HEK293 (cell line): ENCODE measurements at regions not wholly inside any gene's neighbourhood (a gene's known extent, or its start where the extent isn't known, plus 50 kb on each side); places are given as distances from the start of the nearest gene placed in this dataset.
"Not testable (repeated sequence)": the region's sequence is repeated elsewhere in the genome, so short reads cannot be mapped to it uniquely, and the experiment has no call there.

ENCODE experiments used
- CTCF ChIA-PET: fragments of 350-600 bp; formaldehyde crosslinking; extraction: SDS; loops from one replicate; lab custom pipeline; 2021; ENCODE audit warnings: antibody characterized with exemption; lab: Yijun Ruan, JAX
- POLR2A ChIA-PET: fragments of 300-600 bp; formaldehyde crosslinking; extraction: SDS; loops from one replicate; lab custom pipeline; 2020; ENCODE audit warnings: antibody characterized with exemption, inconsistent platforms; lab: Yijun Ruan, JAX
- H3K27ac ChIP-seq: fragments of 200-500 bp; sonication (Bioruptor generic); 2 replicates; pipeline ENCODE4 v1.5.1; 2014; ENCODE audit warnings: low read depth, low read length, control low read depth, inconsistent platforms; ENCODE audit errors: extremely low read depth
- H3K36me3 ChIP-seq, 2 experiments: fragments of 200-500 bp in 1 of 2; sonication (Bioruptor generic) in 1 of 2; 1 replicate in 1 of 2; 2 replicates in 1 of 2; pipeline ENCODE4 v1.5.1; 2014 to 2017; ENCODE audit warnings: inconsistent platforms in 2 of 2, low read length in 2 of 2; ENCODE audit not compliant: control insufficient read depth in 2 of 2, insufficient read depth in 1 of 2
- H3K4me1 ChIP-seq: fragments of 200-500 bp; sonication (Bioruptor generic); 2 replicates; pipeline ENCODE4 v1.5.1; 2014; ENCODE audit warnings: mild to moderate bottlenecking, low read length, inconsistent platforms; ENCODE audit not compliant: control insufficient read depth, insufficient read depth
- H3K4me3 ChIP-seq: 2 replicates; pipeline ENCODE4 v1.5.1; 2011; ENCODE audit warnings: low read depth, mild to moderate bottlenecking, control low read depth, low read length, moderate library complexity
- H3K9me3 ChIP-seq: fragments of 200-500 bp; sonication (Bioruptor generic); 2 replicates; pipeline ENCODE4 v1.5.1; 2014; ENCODE audit warnings: low read depth, low read length, inconsistent platforms; ENCODE audit not compliant: control insufficient read depth, insufficient read depth
- MYNN ChIP-seq: fragments of 450-650 bp; formaldehyde crosslinking; IDR thresholded peaks from 2 replicates; pipeline ENCODE4 v1.5.1; 2016; ENCODE audit warnings: missing biosample characterization, missing genetic modification characterization, borderline replicate concordance
- OVOL3 ChIP-seq: fragments of 450-650 bp; formaldehyde crosslinking; IDR thresholded peaks from 2 replicates; pipeline ENCODE4 v1.5.1; 2016; ENCODE audit warnings: missing biosample characterization, missing genetic modification characterization
- ZBTB6 ChIP-seq: fragments of 450-650 bp; formaldehyde crosslinking; IDR thresholded peaks from 2 replicates; pipeline ENCODE4 v1.5.1; 2017; ENCODE audit warnings: missing biosample characterization, missing genetic modification characterization
- ZFP69B ChIP-seq: fragments of 450-650 bp; formaldehyde crosslinking; IDR thresholded peaks from 2 replicates; pipeline ENCODE4 v1.5.1; 2016; ENCODE audit warnings: missing biosample characterization, missing genetic modification characterization
- ZNF157 ChIP-seq: fragments of 450-650 bp; formaldehyde crosslinking; IDR thresholded peaks from 2 replicates; pipeline ENCODE4 v1.5.1; 2016; ENCODE audit warnings: missing biosample characterization, missing genetic modification characterization
- ZNF24 ChIP-seq: fragments of 450-650 bp; formaldehyde crosslinking; IDR thresholded peaks from 2 replicates; pipeline ENCODE4 v1.5.1; 2016; ENCODE audit warnings: missing biosample characterization, missing genetic modification characterization
- ZNF311 ChIP-seq: fragments of 450-650 bp; formaldehyde crosslinking; IDR thresholded peaks from 2 replicates; pipeline ENCODE4 v1.5.1; 2017; ENCODE audit warnings: missing biosample characterization, missing genetic modification characterization, borderline replicate concordance
- ZNF48 ChIP-seq: fragments of 450-650 bp; formaldehyde crosslinking; IDR thresholded peaks from 2 replicates; pipeline ENCODE4 v1.5.1; 2016; ENCODE audit warnings: missing biosample characterization, missing genetic modification characterization
- ZNF555 ChIP-seq: fragments of 450-650 bp; formaldehyde crosslinking; conservative IDR thresholded peaks from 2 replicates; pipeline ENCODE4 v1.5.1; 2017; ENCODE audit warnings: missing biosample characterization, mild to moderate bottlenecking, missing genetic modification characterization, inconsistent platforms
- ZNF560 ChIP-seq: fragments of 450-650 bp; formaldehyde crosslinking; IDR thresholded peaks from 2 replicates; pipeline ENCODE4 v1.5.1; 2017; ENCODE audit warnings: missing biosample characterization, missing genetic modification characterization, borderline replicate concordance
- ZNF624 ChIP-seq: fragments of 450-650 bp; formaldehyde crosslinking; IDR thresholded peaks from 2 replicates; pipeline ENCODE4 v1.5.1; 2017; ENCODE audit warnings: missing biosample characterization, missing genetic modification characterization
- ZNF626 ChIP-seq: fragments of 450-650 bp; sonication (Bioruptor Pico); formaldehyde crosslinking; IDR thresholded peaks from 2 replicates; pipeline ENCODE4 v1.5.1; 2018; ENCODE audit warnings: missing biosample characterization, missing genetic modification characterization, inconsistent platforms
- ZNF629 ChIP-seq: fragments of 450-650 bp; formaldehyde crosslinking; IDR thresholded peaks from 2 replicates; pipeline ENCODE4 v1.5.1; 2017; ENCODE audit warnings: missing biosample characterization, missing genetic modification characterization
- ZNF654 ChIP-seq: fragments of 450-650 bp; formaldehyde crosslinking; IDR thresholded peaks from 2 replicates; pipeline ENCODE4 v1.5.1; 2016; ENCODE audit warnings: low read depth, missing biosample characterization, missing genetic modification characterization
- ZNF768 ChIP-seq: fragments of 450-650 bp; formaldehyde crosslinking; IDR thresholded peaks from 2 replicates; pipeline ENCODE4 v1.5.1; 2018; ENCODE audit warnings: missing biosample characterization, mild to moderate bottlenecking, missing genetic modification characterization
- ZNF776 ChIP-seq: fragments of 450-650 bp; formaldehyde crosslinking; IDR thresholded peaks from 2 replicates; pipeline ENCODE4 v1.5.0; 2017; ENCODE audit warnings: missing biosample characterization, missing genetic modification characterization, borderline replicate concordance
- ZSCAN23 ChIP-seq: fragments of 450-650 bp; formaldehyde crosslinking; IDR thresholded peaks from 2 replicates; pipeline ENCODE4 v1.5.1; 2016; ENCODE audit warnings: missing biosample characterization, missing genetic modification characterization
- ZXDB ChIP-seq: fragments of 450-650 bp; formaldehyde crosslinking; IDR thresholded peaks from 2 replicates; pipeline ENCODE4 v1.5.1; 2016; ENCODE audit warnings: missing biosample characterization, missing genetic modification characterization
- TF ChIP-seq, protein P1 (sequence below): fragments of 450-650 bp; formaldehyde crosslinking; IDR thresholded peaks from 2 replicates; pipeline ENCODE4 v1.5.1; 2016; ENCODE audit warnings: missing biosample characterization, missing genetic modification characterization
- TF ChIP-seq, protein P2 (sequence below): sonication (generic); formaldehyde crosslinking; IDR thresholded peaks from 2 replicates; pipeline ENCODE4 v1.8.1; 2022; ENCODE audit warnings: mild to moderate bottlenecking, moderate library complexity, missing genetic modification reagents
- TF ChIP-seq, protein P3 (sequence below): fragments of 450-650 bp; formaldehyde crosslinking; IDR thresholded peaks from 2 replicates; pipeline ENCODE4 v1.5.1; 2017; ENCODE audit warnings: missing biosample characterization, missing genetic modification characterization
- TF ChIP-seq, protein P4 (sequence below): fragments of 450-650 bp; formaldehyde crosslinking; IDR thresholded peaks from 2 replicates; pipeline ENCODE4 v1.5.1; 2016; ENCODE audit warnings: missing biosample characterization, missing genetic modification characterization

DNA sequence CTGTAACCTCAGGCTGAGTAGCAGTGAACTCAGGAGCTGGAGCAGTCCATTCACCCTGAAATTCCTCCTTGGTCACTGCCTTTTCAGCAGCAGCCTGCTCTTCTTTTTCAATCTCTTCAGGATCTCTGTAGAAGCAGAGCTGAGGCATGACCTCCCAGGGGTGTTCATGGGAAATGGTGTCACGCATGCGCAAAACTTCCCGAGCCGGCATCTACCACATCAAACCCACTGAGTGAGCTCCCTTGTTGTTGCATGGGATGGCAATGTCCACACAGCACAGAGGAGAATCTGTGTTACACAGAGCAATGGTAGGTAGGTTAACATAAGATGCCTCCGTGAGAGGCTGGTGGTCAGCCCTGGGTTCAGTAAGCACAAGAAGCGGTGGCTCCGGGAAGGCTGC lies 355.8 kb upstream of the PSMD7 start:
- H3K4me1 ChIP-seq, H3K36me3 ChIP-seq, H3K4me3 ChIP-seq, H3K9me3 ChIP-seq, H3K27ac ChIP-seq, POLR2A ChIA-PET: not testable (repeated sequence)
- CTCF ChIA-PET: interaction anchor here (0.7 kb wide), 1 partner anchor 33 kb away, joined by 4 read pairs; no protein-coding TSS in a partner anchor

DNA sequence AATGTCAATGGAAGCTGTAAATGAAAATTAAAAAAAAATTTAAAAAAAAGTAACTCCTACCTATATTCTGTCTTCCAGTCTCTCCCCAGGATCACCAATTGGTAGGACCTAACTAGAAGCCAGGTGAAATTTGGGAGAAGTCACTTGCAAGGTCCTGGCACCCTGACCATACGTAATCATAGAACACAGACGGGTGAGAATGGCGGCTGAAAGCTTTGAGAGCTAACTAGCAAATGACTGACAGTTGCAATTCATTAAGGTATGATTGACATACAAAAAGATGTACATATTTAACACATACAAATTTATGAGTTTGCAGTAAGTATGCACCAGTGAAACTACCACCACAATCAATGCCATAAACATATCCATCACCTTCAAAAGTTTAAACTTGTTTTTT lies 372.7 kb upstream of the PSMD7 start:
- H3K9me3 ChIP-seq: no peaks in the 10 kb centered on the region; the same call in 1 of the 2 replicates
- no peak overlapping the region for H3K27ac ChIP-seq
- TF ChIP-seq ZNF157 (tag by site-specific recombination): no peak
- TF ChIP-seq ZFP69B (tag by site-specific recombination): no peak
- no peak for TF ChIP-seq ZNF629
- TF ChIP-seq ZNF24: no peak
- TF ChIP-seq ZNF626 (tag by site-specific recombination): no peak
- TF ChIP-seq ZNF624 (tag by site-specific recombination): no peak
- TF ChIP-seq ZBTB6 (tag by site-specific recombination): no peak
- no peak for TF ChIP-seq ZNF48 (tag by site-specific recombination)
- TF ChIP-seq ZSCAN23 (tag by site-specific recombination): no peak
- no peak for TF ChIP-seq ZNF311 (tag by site-specific recombination)
- TF ChIP-seq ZNF654: no peak
- TF ChIP-seq, protein P1, sequence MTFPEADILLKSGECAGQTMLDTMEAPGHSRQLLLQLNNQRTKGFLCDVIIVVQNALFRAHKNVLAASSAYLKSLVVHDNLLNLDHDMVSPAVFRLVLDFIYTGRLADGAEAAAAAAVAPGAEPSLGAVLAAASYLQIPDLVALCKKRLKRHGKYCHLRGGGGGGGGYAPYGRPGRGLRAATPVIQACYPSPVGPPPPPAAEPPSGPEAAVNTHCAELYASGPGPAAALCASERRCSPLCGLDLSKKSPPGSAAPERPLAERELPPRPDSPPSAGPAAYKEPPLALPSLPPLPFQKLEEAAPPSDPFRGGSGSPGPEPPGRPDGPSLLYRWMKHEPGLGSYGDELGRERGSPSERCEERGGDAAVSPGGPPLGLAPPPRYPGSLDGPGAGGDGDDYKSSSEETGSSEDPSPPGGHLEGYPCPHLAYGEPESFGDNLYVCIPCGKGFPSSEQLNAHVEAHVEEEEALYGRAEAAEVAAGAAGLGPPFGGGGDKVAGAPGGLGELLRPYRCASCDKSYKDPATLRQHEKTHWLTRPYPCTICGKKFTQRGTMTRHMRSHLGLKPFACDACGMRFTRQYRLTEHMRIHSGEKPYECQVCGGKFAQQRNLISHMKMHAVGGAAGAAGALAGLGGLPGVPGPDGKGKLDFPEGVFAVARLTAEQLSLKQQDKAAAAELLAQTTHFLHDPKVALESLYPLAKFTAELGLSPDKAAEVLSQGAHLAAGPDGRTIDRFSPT (tag by site-specific recombination): no peak
- no peak for TF ChIP-seq ZNF555 (tag by site-specific recombination)
- H3K36me3 ChIP-seq: no peaks in the 10 kb centered on the region
- no peaks in the 10 kb centered on the region for H3K4me1 ChIP-seq
- CTCF ChIA-PET: no interaction called here
- no peak overlapping the region for H3K4me3 ChIP-seq
- POLR2A ChIA-PET: no interaction called here

DNA sequence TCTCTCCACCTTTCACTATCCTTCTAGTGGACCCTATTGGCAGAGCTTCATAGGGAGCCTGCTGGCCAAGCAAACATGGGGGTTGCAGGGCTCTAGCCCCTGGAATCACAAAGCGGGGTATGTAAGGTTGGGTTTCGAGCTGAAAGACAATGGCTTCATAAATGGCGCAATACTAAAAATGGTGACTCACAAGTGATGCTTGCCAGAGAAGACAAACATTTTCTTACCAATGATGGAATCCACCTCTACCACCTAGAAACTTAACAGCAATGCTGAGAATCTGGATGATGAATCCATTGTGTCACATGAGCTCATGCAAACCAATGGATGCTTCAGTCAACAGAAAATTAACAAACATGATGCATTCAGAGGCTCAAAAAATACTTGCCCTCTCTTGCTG lies 375.3 kb upstream of the PSMD7 start:
- ChIA-PET CTCF (no interaction called here), POLR2A (interaction anchor here (0.6 kb wide), 1 partner anchor 1203 kb away, joined by 3 read pairs; no protein-coding TSS in a partner anchor)
- no peak overlapping the region for H3K4me3 ChIP-seq
- no peak overlapping the region for H3K27ac ChIP-seq
- H3K36me3 ChIP-seq: no peaks in the 10 kb centered on the region
- no peaks in the 10 kb centered on the region for H3K9me3 ChIP-seq
- H3K4me1 ChIP-seq: no peaks in the 10 kb centered on the region
- TF ChIP-seq ZNF560 (tag by site-specific recombination): no peak
- TF ChIP-seq MYNN: no peak
- TF ChIP-seq ZXDB (tag by site-specific recombination): no peak
- no peak for TF ChIP-seq ZNF768 (tag by site-specific recombination)
- no peak for TF ChIP-seq ZNF776 (tag by site-specific recombination)
- TF ChIP-seq, protein P2, sequence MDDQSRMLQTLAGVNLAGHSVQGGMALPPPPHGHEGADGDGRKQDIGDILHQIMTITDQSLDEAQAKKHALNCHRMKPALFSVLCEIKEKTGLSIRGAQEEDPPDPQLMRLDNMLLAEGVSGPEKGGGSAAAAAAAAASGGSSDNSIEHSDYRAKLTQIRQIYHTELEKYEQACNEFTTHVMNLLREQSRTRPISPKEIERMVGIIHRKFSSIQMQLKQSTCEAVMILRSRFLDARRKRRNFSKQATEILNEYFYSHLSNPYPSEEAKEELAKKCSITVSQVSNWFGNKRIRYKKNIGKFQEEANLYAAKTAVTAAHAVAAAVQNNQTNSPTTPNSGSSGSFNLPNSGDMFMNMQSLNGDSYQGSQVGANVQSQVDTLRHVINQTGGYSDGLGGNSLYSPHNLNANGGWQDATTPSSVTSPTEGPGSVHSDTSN (CRISPR knock-in tag): no peak
- TF ChIP-seq OVOL3: no peak
- TF ChIP-seq, protein P3, sequence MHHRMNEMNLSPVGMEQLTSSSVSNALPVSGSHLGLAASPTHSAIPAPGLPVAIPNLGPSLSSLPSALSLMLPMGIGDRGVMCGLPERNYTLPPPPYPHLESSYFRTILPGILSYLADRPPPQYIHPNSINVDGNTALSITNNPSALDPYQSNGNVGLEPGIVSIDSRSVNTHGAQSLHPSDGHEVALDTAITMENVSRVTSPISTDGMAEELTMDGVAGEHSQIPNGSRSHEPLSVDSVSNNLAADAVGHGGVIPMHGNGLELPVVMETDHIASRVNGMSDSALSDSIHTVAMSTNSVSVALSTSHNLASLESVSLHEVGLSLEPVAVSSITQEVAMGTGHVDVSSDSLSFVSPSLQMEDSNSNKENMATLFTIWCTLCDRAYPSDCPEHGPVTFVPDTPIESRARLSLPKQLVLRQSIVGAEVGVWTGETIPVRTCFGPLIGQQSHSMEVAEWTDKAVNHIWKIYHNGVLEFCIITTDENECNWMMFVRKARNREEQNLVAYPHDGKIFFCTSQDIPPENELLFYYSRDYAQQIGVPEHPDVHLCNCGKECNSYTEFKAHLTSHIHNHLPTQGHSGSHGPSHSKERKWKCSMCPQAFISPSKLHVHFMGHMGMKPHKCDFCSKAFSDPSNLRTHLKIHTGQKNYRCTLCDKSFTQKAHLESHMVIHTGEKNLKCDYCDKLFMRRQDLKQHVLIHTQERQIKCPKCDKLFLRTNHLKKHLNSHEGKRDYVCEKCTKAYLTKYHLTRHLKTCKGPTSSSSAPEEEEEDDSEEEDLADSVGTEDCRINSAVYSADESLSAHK (tag by site-specific recombination): no peak
- TF ChIP-seq, protein P4, sequence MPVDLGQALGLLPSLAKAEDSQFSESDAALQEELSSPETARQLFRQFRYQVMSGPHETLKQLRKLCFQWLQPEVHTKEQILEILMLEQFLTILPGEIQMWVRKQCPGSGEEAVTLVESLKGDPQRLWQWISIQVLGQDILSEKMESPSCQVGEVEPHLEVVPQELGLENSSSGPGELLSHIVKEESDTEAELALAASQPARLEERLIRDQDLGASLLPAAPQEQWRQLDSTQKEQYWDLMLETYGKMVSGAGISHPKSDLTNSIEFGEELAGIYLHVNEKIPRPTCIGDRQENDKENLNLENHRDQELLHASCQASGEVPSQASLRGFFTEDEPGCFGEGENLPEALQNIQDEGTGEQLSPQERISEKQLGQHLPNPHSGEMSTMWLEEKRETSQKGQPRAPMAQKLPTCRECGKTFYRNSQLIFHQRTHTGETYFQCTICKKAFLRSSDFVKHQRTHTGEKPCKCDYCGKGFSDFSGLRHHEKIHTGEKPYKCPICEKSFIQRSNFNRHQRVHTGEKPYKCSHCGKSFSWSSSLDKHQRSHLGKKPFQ: no peak
